ENCODE measurements at regions not wholly inside any gene's neighbourhood (a gene's known extent, or its start where the extent isn't known, plus 50 kb on each side); places are given as distances from the start of the nearest gene placed in this dataset.

GRCh38 chr7:24042028-24042427, 242.0 kb upstream of the NPY start:
- TF ChIP-seq EZH2phosphoT487 (IDR thresholded peaks at IDR 0.05; ENCODE audit: insufficient read depth, low read depth) (no peak), EZH2 (IDR thresholded peaks at IDR 0.05; ENCODE audit: insufficient read depth, poor library complexity, severe bottlenecking) (no peak)
